ENCODE measurements at regions not wholly inside any gene's neighbourhood (a gene's known extent, or its start where the extent isn't known, plus 50 kb on each side); places are given as distances from the start of the nearest gene placed in this dataset.

DNA sequence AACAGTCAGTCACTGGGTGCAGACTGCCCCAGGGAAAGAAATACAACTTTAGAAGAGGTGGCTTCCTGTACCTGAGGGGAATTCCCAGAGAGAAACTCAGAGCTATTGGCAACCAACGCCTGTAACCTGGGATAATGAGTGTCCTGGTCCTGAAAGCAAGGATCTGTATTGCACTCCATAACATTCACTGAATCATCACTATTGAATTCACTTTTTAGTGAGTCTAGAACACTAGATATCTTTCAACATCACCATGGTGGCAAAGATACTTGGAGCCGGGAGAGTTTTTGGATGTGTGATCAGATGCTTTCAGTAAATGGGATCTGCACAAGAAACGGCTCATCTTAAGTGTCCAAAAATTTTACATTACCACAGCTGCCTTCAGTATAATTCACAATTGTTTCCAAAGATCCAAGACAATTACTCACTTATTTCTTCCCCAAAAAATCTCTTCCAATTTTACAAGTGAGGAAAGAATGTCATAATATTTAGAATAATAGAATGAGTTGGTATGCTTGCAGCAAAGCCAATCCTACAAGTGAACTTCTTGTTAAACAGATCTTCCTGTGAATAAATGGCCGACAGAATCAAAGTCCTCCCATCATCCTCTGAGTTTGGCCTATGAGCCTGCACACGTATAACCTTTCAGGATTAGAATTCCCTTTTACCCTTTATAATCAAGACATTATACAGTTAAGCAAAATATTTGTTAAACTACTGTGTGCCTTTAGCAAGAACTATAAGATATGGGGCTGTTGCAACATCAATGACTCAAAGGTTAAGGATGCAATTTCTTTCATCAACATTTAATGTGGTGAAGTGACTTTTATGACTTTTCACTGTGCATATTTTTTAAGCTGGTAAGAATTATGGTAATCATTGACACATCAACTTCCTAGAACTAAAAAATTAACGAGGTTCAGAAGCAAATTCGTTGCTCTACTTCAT lies 243.3 kb upstream of the COL8A1 start:
- DNase-seq (ENCODE audit: low read depth) = no peak
- TF ChIP-seq, protein P1, sequence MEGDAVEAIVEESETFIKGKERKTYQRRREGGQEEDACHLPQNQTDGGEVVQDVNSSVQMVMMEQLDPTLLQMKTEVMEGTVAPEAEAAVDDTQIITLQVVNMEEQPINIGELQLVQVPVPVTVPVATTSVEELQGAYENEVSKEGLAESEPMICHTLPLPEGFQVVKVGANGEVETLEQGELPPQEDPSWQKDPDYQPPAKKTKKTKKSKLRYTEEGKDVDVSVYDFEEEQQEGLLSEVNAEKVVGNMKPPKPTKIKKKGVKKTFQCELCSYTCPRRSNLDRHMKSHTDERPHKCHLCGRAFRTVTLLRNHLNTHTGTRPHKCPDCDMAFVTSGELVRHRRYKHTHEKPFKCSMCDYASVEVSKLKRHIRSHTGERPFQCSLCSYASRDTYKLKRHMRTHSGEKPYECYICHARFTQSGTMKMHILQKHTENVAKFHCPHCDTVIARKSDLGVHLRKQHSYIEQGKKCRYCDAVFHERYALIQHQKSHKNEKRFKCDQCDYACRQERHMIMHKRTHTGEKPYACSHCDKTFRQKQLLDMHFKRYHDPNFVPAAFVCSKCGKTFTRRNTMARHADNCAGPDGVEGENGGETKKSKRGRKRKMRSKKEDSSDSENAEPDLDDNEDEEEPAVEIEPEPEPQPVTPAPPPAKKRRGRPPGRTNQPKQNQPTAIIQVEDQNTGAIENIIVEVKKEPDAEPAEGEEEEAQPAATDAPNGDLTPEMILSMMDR (IDR thresholded peaks at IDR 0.05; ENCODE audit: insufficient read depth, low read depth, low read length, missing control alignments) = no peak
- H3K4me3 ChIP-seq (ENCODE audit: low read depth, low read length) = no peak overlapping the region

DNA sequence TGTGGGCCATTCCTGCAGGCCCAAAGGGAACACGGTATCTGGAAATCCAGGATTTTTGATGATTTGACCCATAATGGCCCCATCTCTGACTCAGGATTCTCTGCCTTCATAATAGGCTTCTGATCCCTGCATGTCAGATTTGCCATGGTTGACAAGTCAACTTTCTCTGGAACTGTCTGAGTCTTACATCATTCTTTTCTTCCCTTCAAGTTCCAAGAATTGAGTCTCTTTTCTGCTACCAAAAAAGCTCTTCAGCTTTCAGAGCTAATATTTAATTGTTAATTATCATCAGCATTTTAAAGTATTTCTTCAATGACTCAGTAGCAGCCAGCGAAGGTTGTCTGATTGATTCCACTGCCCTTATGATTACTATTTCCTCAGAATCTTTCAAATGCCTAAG lies 244.4 kb upstream of the COL8A1 start:
- TF ChIP-seq, protein P1 (IDR thresholded peaks at IDR 0.05; ENCODE audit: insufficient read depth, low read depth, low read length, missing control alignments) = no peak
- no peak for DNase-seq (ENCODE audit: low read depth)
- H3K4me3 ChIP-seq (ENCODE audit: low read depth, low read length) = no peak overlapping the region

DNA sequence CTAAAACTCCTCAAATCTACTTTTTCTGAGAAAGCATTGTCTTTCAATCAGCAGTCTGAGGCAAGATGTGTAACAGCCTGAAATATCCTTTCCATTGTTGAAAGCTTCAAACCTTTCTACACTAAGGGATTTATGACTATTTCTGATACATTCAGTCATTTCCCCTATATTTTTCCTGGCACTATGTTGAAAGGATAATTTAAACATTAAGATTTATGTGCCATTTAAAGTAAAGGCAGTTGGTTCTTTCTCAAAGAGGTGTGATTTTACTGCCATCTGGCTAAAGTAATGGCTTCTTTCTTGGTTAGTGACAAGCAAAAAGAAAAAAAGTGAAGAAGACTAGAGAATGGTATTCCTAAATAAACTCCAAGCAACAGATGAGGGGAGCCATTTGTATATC lies 249.6 kb upstream of the COL8A1 start:
- TF ChIP-seq, protein P1 (IDR thresholded peaks at IDR 0.05; ENCODE audit: insufficient read depth, low read depth, low read length, missing control alignments) = no peak
- DNase-seq (ENCODE audit: low read depth) = no peak
- no peak overlapping the region for H3K4me3 ChIP-seq (ENCODE audit: low read depth, low read length)

DNA sequence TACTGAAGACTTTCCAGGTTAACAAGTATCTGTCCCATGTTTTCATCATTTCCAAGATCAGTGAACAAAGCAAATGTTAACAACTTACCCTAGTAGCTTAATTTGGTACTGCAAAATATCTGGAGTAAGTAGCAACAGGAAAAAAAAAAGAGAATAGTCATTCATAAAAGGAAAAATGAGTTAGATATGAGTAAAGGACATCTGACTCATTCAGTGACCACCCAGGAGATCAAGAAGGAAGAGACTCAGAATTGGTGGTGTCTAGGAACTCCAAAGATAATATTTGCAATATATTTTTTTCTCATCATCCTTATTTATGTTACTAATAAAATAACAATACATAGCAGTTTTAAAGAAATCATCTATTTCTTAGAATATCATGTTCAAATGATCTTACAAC lies 253.8 kb upstream of the COL8A1 start:
- TF ChIP-seq, protein P1 (IDR thresholded peaks at IDR 0.05; ENCODE audit: insufficient read depth, low read depth, low read length, missing control alignments) = no peak
- no peak overlapping the region for H3K4me3 ChIP-seq (ENCODE audit: low read depth, low read length)
- no peak for DNase-seq (ENCODE audit: low read depth)

DNA sequence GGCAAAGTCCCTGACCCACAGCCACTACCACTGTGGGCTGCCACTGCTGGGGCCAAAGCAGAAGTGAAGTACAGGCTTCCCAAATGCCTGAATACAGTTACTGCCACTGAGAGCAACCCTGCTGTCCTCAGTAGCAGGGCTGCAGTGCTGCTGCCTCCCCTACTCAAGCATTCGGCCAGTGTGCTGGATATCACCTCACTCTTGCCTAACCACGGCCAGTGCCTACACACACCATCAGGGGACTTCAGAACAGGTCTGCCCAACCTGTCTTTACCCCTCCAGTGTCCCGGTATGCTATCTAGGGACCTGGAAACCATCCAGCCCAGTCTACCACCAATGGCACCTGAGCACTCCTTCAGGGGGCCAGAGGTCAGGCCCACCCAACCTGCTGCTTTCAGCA lies 261.5 kb upstream of the COL8A1 start:
- DNase-seq (ENCODE audit: low read depth) = no peak
- H3K4me3 ChIP-seq (ENCODE audit: low read depth, low read length) = no peak overlapping the region
- TF ChIP-seq, protein P1 (IDR thresholded peaks at IDR 0.05; ENCODE audit: insufficient read depth, low read depth, low read length, missing control alignments) = no peak

DNA sequence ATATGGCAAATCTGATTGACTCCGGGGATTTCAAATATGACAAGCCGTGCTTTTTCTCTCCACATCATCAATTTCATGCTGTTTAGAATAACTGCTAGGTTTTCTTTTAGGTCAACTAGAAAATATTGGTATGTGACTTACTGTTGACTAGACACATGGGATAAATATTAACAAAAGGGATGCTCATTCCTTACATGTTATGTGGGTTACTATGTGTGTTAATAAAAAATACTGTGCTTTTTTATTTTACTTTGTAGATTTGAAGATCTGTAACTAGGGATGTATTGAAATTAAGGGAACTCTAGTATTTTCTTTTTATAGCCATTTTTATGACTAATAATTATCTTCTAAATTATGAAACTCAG lies 264.6 kb upstream of the COL8A1 start:
- H3K4me3 ChIP-seq (ENCODE audit: low read depth, low read length) = no peak overlapping the region
- no peak for DNase-seq (ENCODE audit: low read depth)
- TF ChIP-seq, protein P1 (IDR thresholded peaks at IDR 0.05; ENCODE audit: insufficient read depth, low read depth, low read length, missing control alignments) = no peak

All from GM12865 (cell line).